WI38 (cell line): ENCODE measurements at regions not wholly inside any gene's neighbourhood (a gene's known extent, or its start where the extent isn't known, plus 50 kb on each side); places are given as distances from the start of the nearest gene placed in this dataset.

ENCODE experiments used
- H3K4me3 ChIP-seq: 2 replicates; pipeline ENCODE4 v1.5.1; 2011; ENCODE audit warnings: low read depth, mild to moderate bottlenecking, control low read depth, low read length
- CTCF ChIP-seq: IDR thresholded peaks from 2 replicates; pipeline ENCODE4 v1.5.1; 2012; ENCODE audit warnings: low read depth, mild to moderate bottlenecking, control low read depth, low read length

DNA sequence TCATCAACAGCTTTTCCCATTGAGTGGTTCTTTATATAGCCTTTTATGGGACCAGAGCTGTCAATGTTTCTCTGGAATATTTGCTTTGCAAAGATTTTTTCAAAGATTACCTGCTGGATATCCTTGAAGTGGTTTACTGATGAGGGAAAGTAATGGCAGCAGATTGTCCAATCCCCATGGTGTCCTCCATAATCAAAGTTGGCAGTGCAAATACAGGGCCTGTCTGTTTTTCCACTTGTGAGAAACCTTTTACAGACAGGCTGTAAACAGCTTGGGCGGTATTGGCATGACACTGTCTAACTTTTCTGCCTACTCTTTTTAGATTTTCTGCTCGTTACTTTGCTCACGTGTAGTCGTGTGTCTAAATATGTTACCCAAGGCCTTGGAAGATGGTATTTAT lies 641.9 kb upstream of the NR3C2 start:
- no peak for TF ChIP-seq CTCF
- no peak overlapping the region for H3K4me3 ChIP-seq

DNA sequence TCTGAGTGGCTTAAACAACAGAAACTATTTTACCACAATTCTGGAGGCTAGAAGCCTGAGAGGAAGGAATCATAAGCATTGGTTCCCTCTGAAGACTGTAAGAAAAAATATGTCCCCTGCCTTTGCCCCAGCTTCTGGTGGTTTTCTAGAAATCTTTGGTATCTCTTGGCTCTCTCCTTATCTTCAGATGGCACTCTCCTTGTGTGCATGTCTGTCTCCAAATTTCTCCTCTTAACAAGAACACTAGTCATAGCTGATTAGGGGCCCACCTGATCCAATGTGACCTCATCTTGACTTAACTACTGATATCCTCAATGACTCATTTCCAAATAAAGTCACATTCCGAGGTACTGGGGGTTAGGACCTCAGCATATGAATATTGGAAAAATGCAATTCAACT lies 635.0 kb upstream of the NR3C2 start:
- no peak overlapping the region for H3K4me3 ChIP-seq
- no peak for TF ChIP-seq CTCF

- no peak for TF ChIP-seq CTCF
- no peak overlapping the region for H3K4me3 ChIP-seq
These were observed 634.2 kb upstream of the NR3C2 start for GRCh38 chr4:149076401-149076800.

- no peak for TF ChIP-seq CTCF
- H3K4me3 ChIP-seq: no peak overlapping the region
These were observed 630.2 kb upstream of the NR3C2 start for GRCh38 chr4:149072384-149072783.

DNA sequence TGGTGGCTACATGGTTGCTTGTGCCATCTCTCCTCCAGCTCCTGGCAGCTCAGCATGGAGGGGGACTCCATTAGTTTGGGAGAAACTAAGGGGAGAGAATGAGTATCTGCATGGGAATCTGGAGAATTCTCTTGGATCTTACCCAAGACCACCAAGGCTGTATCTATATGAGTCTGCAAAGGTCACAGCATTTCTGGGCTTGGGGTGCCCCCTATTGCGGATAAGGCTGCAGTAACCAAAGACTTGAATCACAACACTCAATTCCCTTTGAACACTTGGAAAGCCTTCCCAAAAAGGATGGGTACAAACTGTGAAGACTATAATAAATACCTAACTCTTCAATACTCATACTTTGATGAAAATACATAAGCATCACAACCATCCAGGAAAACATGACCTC lies 623.5 kb upstream of the NR3C2 start:
- H3K4me3 ChIP-seq: no peak overlapping the region
- TF ChIP-seq CTCF: no peak

DNA sequence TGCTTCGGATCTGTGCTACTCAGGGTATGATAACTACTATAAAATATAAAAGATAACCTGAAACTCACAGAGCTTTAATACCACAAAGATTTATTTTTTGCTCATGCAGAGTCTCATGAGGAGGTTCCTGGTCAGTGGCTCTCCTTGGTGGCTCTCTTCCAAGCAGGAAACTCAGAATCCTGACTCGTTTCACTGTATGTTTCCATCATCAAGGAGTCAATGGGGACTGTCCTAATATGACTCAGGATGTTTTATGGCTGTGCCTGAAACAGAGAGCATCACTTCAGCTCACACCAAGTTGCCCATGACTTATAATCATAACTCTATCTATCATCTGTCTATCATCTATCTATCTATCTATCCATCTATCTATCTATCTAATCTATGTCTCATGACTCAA lies 620.8 kb upstream of the NR3C2 start:
- TF ChIP-seq CTCF: no peak
- H3K4me3 ChIP-seq: no peak overlapping the region

GRCh38 chr4:149057594-149057993 lies 615.4 kb upstream of the NR3C2 start:
- no peak for TF ChIP-seq CTCF
- H3K4me3 ChIP-seq: no peak overlapping the region
